K562 (cell line): ENCODE measurements at regions not wholly inside any gene's neighbourhood (a gene's known extent, or its start where the extent isn't known, plus 50 kb on each side); places are given as distances from the start of the nearest gene placed in this dataset.

Experiments
- ATAC-seq: fragments of 200-7000 bp; cut with Tn5 transposase; 3 replicates; pipeline ENCODE4 v1.9.1; 2020; ENCODE audit warnings: moderate library complexity
- BruUV-seq: library from RNA; stranded (reverse); fragments of 400-500 nt; replicated peaks from 2 replicates; lab custom pipeline; 2021; lab: Mats Ljungman, UMichigan
- CTCF ChIA-PET: fragments of 300-600 bp; formaldehyde crosslinking; extraction: SDS; loops from one replicate; lab custom pipeline; 2021; ENCODE audit warnings: low intra/inter-chr PET ratio; lab: Yijun Ruan, JAX
- POLR2A ChIA-PET: fragments of 300-600, 350-650 bp; sonication (Branson Sonifier 250); formaldehyde crosslinking; extraction: SDS; loops from one replicate; lab custom pipeline; 2021; ENCODE audit warnings: antibody characterized with exemption, inconsistent platforms; lab: Yijun Ruan, JAX
- DNase-seq, 4 experiments: peaks; one replicate each; pipeline versions ENCODE4 v3.0.0 to v3.0.0-alpha.2; 2011 to 2018; ENCODE audit warnings: low spot score in 3 of 4, mixed read lengths in 3 of 4; ENCODE audit errors: extremely low read depth in 1 of 4
- FAIRE-seq: peaks from 2 replicates; lab custom pipeline; 2011; peaks lifted over from hg19 to GRCh38; lab: Jason Lieb, UNC
- H2AFZ ChIP-seq: 2 replicates; pipeline ENCODE4 v1.6.0; 2011; ENCODE audit warnings: low read depth, low read length, control low read depth, inconsistent platforms
- H3K27ac ChIP-seq: fragments of 200-600 bp; 3 replicates; pipeline ENCODE4 v1.8.0; 2011; ENCODE audit warnings: low read depth, mild to moderate bottlenecking, control low read depth, inconsistent platforms, low read length, moderate library complexity, mixed read lengths; ENCODE audit errors: extremely low read depth
- H3K27me3 ChIP-seq, 2 experiments: fragments of 300-600 bp in 1 of 2; 2 replicates in 1 of 2; 3 replicates in 1 of 2; pipeline versions ENCODE4 v1.6.0 to v1.8.0; 2011; ENCODE audit warnings: inconsistent platforms in 2 of 2, low read length in 2 of 2, mild to moderate bottlenecking in 1 of 2, mixed read lengths in 1 of 2, moderate library complexity in 1 of 2; ENCODE audit not compliant: control insufficient read depth in 2 of 2, insufficient read depth in 2 of 2
- H3K36me3 ChIP-seq: fragments of 300-600 bp; 3 replicates; pipeline ENCODE4 v1.8.0; 2011; ENCODE audit warnings: mild to moderate bottlenecking, low read length, inconsistent platforms; ENCODE audit not compliant: control insufficient read depth, insufficient read depth
- H3K4me1 ChIP-seq, 2 experiments: fragments of 200-600 bp in 1 of 2; replicated peaks in 1 of 2; 2 replicates in 1 of 2; 3 replicates in 1 of 2; pipeline versions ENCODE4 v1.5.1 to v1.8.0; 2011; ENCODE audit warnings: inconsistent platforms in 2 of 2, low read length in 2 of 2, mild to moderate bottlenecking in 1 of 2, mixed read lengths in 1 of 2, moderate library complexity in 1 of 2; ENCODE audit not compliant: control insufficient read depth in 2 of 2, insufficient read depth in 2 of 2
- H3K4me2 ChIP-seq: 2 replicates; pipeline ENCODE4 v1.6.1; 2011; ENCODE audit warnings: low read length, control low read depth, inconsistent platforms, mixed read lengths; ENCODE audit not compliant: insufficient read depth
- H3K4me3 ChIP-seq: fragments of 200-600 bp; sonication (generic), shearing (Covaris generic); 2 replicates; pipeline ENCODE4 v1.5.1; 2016; ENCODE audit warnings: control low read depth, inconsistent platforms
- H3K79me2 ChIP-seq: fragments of 200-600 bp; 3 replicates; pipeline ENCODE4 v1.8.0; 2011; ENCODE audit warnings: low read length, inconsistent platforms; ENCODE audit not compliant: control insufficient read depth, insufficient read depth
- H3K9ac ChIP-seq, 2 experiments: 2 replicates each; pipeline versions ENCODE4 v1.6.0 to v1.6.1; 2011; ENCODE audit warnings: low read depth in 2 of 2, low read length in 2 of 2, control low read depth in 1 of 2, inconsistent platforms in 1 of 2, mild to moderate bottlenecking in 1 of 2, mixed read lengths in 1 of 2; ENCODE audit not compliant: insufficient read depth in 1 of 2
- H3K9me1 ChIP-seq: one replicate; pipeline ENCODE4 v1.6.0; 2011; ENCODE audit warnings: inconsistent platforms, mild to moderate bottlenecking, low read length, moderate library complexity; ENCODE audit not compliant: control insufficient read depth, insufficient read depth
- H3K9me3 ChIP-seq: replicated peaks from 2 replicates; pipeline ENCODE4 v1.5.1; 2011; ENCODE audit warnings: low read depth, low read length, inconsistent platforms; ENCODE audit not compliant: control insufficient read depth, insufficient read depth
- H4K20me1 ChIP-seq: replicated peaks from 2 replicates; pipeline ENCODE4 v1.6.1; 2011; ENCODE audit warnings: low read length, inconsistent platforms, mixed read lengths; ENCODE audit not compliant: control insufficient read depth, insufficient read depth
- BHLHE40 ChIP-seq: IDR thresholded peaks from 2 replicates; pipeline ENCODE4 v1.6.1; 2011; ENCODE audit warnings: low read length, improper control_type of control experiment
- BRD9 ChIP-seq: fragments of 450-650 bp; IDR thresholded peaks from 2 replicates; pipeline ENCODE4 v1.6.1; 2018; ENCODE audit warnings: low read depth; ENCODE audit not compliant: partially characterized antibody
- CREM ChIP-seq: IDR thresholded peaks from 2 replicates; pipeline ENCODE4 v1.6.1; 2014; ENCODE audit warnings: antibody characterized with exemption, low read depth
- DMBX1 ChIP-seq: fragments of 250-450 bp; sonication (Bioruptor Pico); IDR thresholded peaks from 2 replicates; pipeline ENCODE4 v1.8.0; 2022; ENCODE audit warnings: inconsistent platforms, mild to moderate bottlenecking, moderate library complexity, borderline replicate concordance
- DPF2 ChIP-seq: fragments of 450-650 bp; IDR thresholded peaks from 2 replicates; pipeline ENCODE4 v1.6.1; 2016
- ETS2 ChIP-seq: IDR thresholded peaks from 2 replicates; pipeline ENCODE4 v1.6.1; 2016; ENCODE audit warnings: borderline replicate concordance, missing genetic modification characterization, mild to moderate bottlenecking, moderate library complexity, missing compliant biosample characterization; ENCODE audit not compliant: poor library complexity, severe bottlenecking
- HCFC1 ChIP-seq: IDR thresholded peaks from 2 replicates; pipeline ENCODE4 v1.6.1; 2012; ENCODE audit warnings: low read depth, low read length, improper control_type of control experiment
- HNRNPUL1 ChIP-seq: fragments of 200-400 bp; formaldehyde crosslinking; IDR thresholded peaks from 2 replicates; pipeline ENCODE4 v1.6.1; 2017; ENCODE audit warnings: low read length
- NKRF ChIP-seq: fragments of 450-650 bp; IDR thresholded peaks from 2 replicates; pipeline ENCODE4 v1.6.1; 2016; ENCODE audit warnings: borderline replicate concordance
- NR0B1 ChIP-seq: fragments of 450-650 bp; IDR thresholded peaks from one replicate; pipeline ENCODE4 v1.6.1; 2018; ENCODE audit warnings: mild to moderate bottlenecking, moderate library complexity; ENCODE audit not compliant: partially characterized antibody
- NR3C1 ChIP-seq: sonication (generic); formaldehyde crosslinking; IDR thresholded peaks from 2 replicates; pipeline ENCODE4 v1.8.1; 2022; ENCODE audit warnings: missing genetic modification reagents
- PHB ChIP-seq: fragments of 250-450 bp; sonication (Bioruptor Pico); IDR thresholded peaks from 2 replicates; pipeline ENCODE4 v1.5.0; 2021
- RBM25 ChIP-seq: fragments of 200-400 bp; formaldehyde crosslinking; IDR thresholded peaks from 2 replicates; pipeline ENCODE4 v1.6.1; 2018; ENCODE audit warnings: low read length, low read depth, moderate library complexity; ENCODE audit not compliant: severe bottlenecking
- RFX7 ChIP-seq: fragments of 250-450 bp; sonication (Bioruptor Pico); IDR thresholded peaks from 2 replicates; pipeline ENCODE4 v1.5.1; 2021; ENCODE audit warnings: mild to moderate bottlenecking
- SMC3 ChIP-seq: conservative IDR thresholded peaks from 2 replicates; pipeline ENCODE4 v1.6.1; 2011; ENCODE audit warnings: low read depth, low read length, improper control_type of control experiment; ENCODE audit not compliant: insufficient read depth
- TSC22D4 ChIP-seq: fragments of 450-650 bp; IDR thresholded peaks from 2 replicates; pipeline ENCODE4 v1.6.1; 2016; ENCODE audit warnings: missing genetic modification characterization, missing biosample characterization, control low read depth
- YBX1 ChIP-seq: fragments of 450-650 bp; IDR thresholded peaks from 2 replicates; pipeline ENCODE4 v1.7.1; 2016; ENCODE audit warnings: mild to moderate bottlenecking
- ZNF253 ChIP-seq: fragments of 250-450 bp; sonication (Bioruptor Pico); conservative IDR thresholded peaks from 2 replicates; pipeline ENCODE4 v1.6.1; 2021; ENCODE audit warnings: mild to moderate bottlenecking
- ZNF584 ChIP-seq: fragments of 200-800 bp; sonication (Bioruptor generic); IDR thresholded peaks from 2 replicates; pipeline ENCODE4 v1.6.1; 2016; ENCODE audit warnings: low read depth, mild to moderate bottlenecking, missing genetic modification characterization, missing compliant biosample characterization
- WGBS: fragments of 100-300 bp; shearing (Covaris generic); methylation state at CpG from one replicate; pipeline ENCODE4 v1.1.6; 2016; ENCODE audit warnings: low coverage, mixed read lengths; ENCODE audit not compliant: insufficient coverage; ENCODE audit errors: missing lambda C conversion rate; 5-methylcytosine and 5-hydroxymethylcytosine counted together
- in situ Hi-C: fragments of 300-500 bp; cut with MboI; formaldehyde crosslinking; loops from 4 replicates; pipeline ENCODE4 v1.15.0; 2018; ENCODE audit warnings: inconsistent platforms, mixed read lengths
- intact Hi-C: fragments of 100-400 bp; cut with micrococcal nuclease; formaldehyde crosslinking; loops from 2 replicates; pipeline ENCODE4 v1.14.2; 2022

- Histone ChIP-seq H3K4me3 (no peak overlapping the region), H3K4me2 (no peak overlapping the region), H3K9ac (no peak overlapping the region), H3K9me1 (no peaks in the 10 kb centered on the region), H4K20me1 (no peaks in the 10 kb centered on the region), H2AFZ (peak overlapping the region; percentile 40), H3K27me3 (no peaks in the 10 kb centered on the region)
- no peak for DNase-seq
- no peak; the same call in 2 of the 3 replicates for ATAC-seq
- CTCF ChIA-PET = no interaction called here
- TF ChIP-seq ZNF253 (CRISPR knock-in tag) (no peak), BHLHE40 (no peak), YBX1 (no peak), NR3C1 (CRISPR knock-in tag) (no peak), HNRNPUL1 (no peak), RBM25 (no peak), BRD9 (no peak), DPF2 (no peak), ETS2 (tag) (no peak), HCFC1 (no peak), NR0B1 (no peak), TSC22D4 (tag) (no peak), ZNF584 (CRISPR knock-in tag) (no peak), NKRF (no peak), DMBX1 (no peak), RFX7 (CRISPR knock-in tag) (no peak), PHB (CRISPR knock-in tag) (no peak), SMC3 (no peak), CREM (no peak)
- TF ChIP-seq, all 486 proteins: peak for 0
- Histone ChIP-seq H3K9me3 (no peaks in the 10 kb centered on the region), H3K79me2 (no peaks in the 10 kb centered on the region), H3K4me1 (peaks cover 0 to 3% of the 10 kb centered on the region in 2 experiments; a peak in 3 of 5 replicates), H3K36me3 (no peaks in the 10 kb centered on the region), H3K27ac (no peak overlapping the region)
- POLR2A ChIA-PET = interaction anchor here (0.7 to 1.4 kb wide), 2 partner anchors 9 to 63 kb away, joined by 3 to 4 read pairs; no protein-coding TSS in a partner anchor
- no TSS peak for BruUV-seq
- 33% methylated on average over 3 of the region's 3 CpGs for WGBS
- intact Hi-C loops = no loop called here
- no peak for FAIRE-seq
- in situ Hi-C loops = no loop called here
These were observed 109.1 kb downstream of the TFAP2B start for GRCh38 chr6:50927800-50928199.
